GM12878 (cell line): ENCODE measurements at regions not wholly inside any gene's neighbourhood (a gene's known extent, or its start where the extent isn't known, plus 50 kb on each side); places are given as distances from the start of the nearest gene placed in this dataset.

Experiments
- ATAC-seq: fragments of 200-7000 bp; cut with Tn5 transposase; 3 replicates; pipeline ENCODE4 v1.9.1; 2020; ENCODE audit warnings: mild to moderate bottlenecking, moderate library complexity
- BruUV-seq: library from RNA; stranded (reverse); fragments of 400-500 nt; replicated peaks from 2 replicates; lab custom pipeline; 2021; lab: Mats Ljungman, UMichigan
- CTCF ChIA-PET: fragments of 300-600 bp; sonication (Branson Sonifier 250); formaldehyde crosslinking; extraction: SDS; loops from one replicate; lab custom pipeline; 2021; ENCODE audit warnings: inconsistent platforms; lab: Yijun Ruan, JAX
- POLR2A ChIA-PET: fragments of 350-600 bp; formaldehyde crosslinking; extraction: SDS; loops from one replicate; lab custom pipeline; 2021; ENCODE audit warnings: inconsistent platforms; lab: Charles Lee
- RAD21 ChIA-PET: fragments of 300-600 bp; sonication (Branson Sonifier 250); formaldehyde crosslinking; loops from one replicate; lab custom pipeline; 2023; ENCODE audit warnings: antibody characterized with exemption; ENCODE audit not compliant: unreplicated experiment; lab: Charles Lee
- SMC1A ChIA-PET: fragments of 300-600 bp; sonication (Branson Sonifier 250); formaldehyde crosslinking; loops from one replicate; lab custom pipeline; 2023; ENCODE audit not compliant: unreplicated experiment, uncharacterized antibody; lab: Charles Lee
- DNase-seq: peaks from one replicate; pipeline ENCODE4 v3.0.0-alpha.2; 2011; ENCODE audit warnings: low read depth, low spot score
- FAIRE-seq: peaks from 3 replicates; lab custom pipeline; 2011; peaks lifted over from hg19 to GRCh38; lab: Jason Lieb, UNC
- H2AFZ ChIP-seq: 2 replicates; pipeline ENCODE4 v1.6.0; 2011; ENCODE audit warnings: low read depth, low read length, control low read depth; ENCODE audit not compliant: control insufficient read depth
- H3K27ac ChIP-seq: 2 replicates; pipeline ENCODE4 v1.5.1; 2011; ENCODE audit warnings: control low read depth; ENCODE audit not compliant: control insufficient read depth, insufficient read depth
- H3K27me3 ChIP-seq, 2 experiments: replicated peaks in 1 of 2; 2 replicates each; pipeline versions ENCODE4 v1.6.0 to v1.6.1; 2011; ENCODE audit warnings: low read length in 1 of 2; ENCODE audit not compliant: control insufficient read depth in 2 of 2, insufficient read depth in 2 of 2
- H3K36me3 ChIP-seq, 2 experiments: 2 replicates each; pipeline ENCODE4 v1.5.1; 2011; ENCODE audit warnings: low read length in 1 of 2; ENCODE audit not compliant: control insufficient read depth in 2 of 2, insufficient read depth in 2 of 2
- H3K4me1 ChIP-seq: 2 replicates; pipeline ENCODE4 v1.6.1; 2011; ENCODE audit warnings: mild to moderate bottlenecking, low read length, moderate library complexity, mixed read lengths; ENCODE audit not compliant: control insufficient read depth, insufficient read depth
- H3K4me2 ChIP-seq: 2 replicates; pipeline ENCODE4 v1.6.0; 2011; ENCODE audit warnings: control low read depth; ENCODE audit not compliant: control insufficient read depth, insufficient read depth
- H3K4me3 ChIP-seq: fragments of 200-600 bp; sonication (generic); 2 replicates; pipeline ENCODE4 v1.5.1; 2016
- H3K79me2 ChIP-seq: 2 replicates; pipeline ENCODE4 v1.6.0; 2011; ENCODE audit warnings: low read length; ENCODE audit not compliant: control insufficient read depth, insufficient read depth
- H3K9ac ChIP-seq: 2 replicates; pipeline ENCODE4 v1.8.0; 2011; ENCODE audit warnings: low read length, control low read depth, mixed read lengths; ENCODE audit not compliant: control insufficient read depth, insufficient read depth
- H3K9me3 ChIP-seq: replicated peaks from 3 replicates; pipeline ENCODE4 v1.5.1; 2011; ENCODE audit warnings: mild to moderate bottlenecking, low read length; ENCODE audit not compliant: control insufficient read depth, insufficient read depth
- H4K20me1 ChIP-seq: 2 replicates; pipeline ENCODE4 v1.6.0; 2011; ENCODE audit not compliant: control insufficient read depth, insufficient read depth
- BMI1 ChIP-seq: fragments of 450-650 bp; IDR thresholded peaks from 2 replicates; pipeline ENCODE4 v1.6.1; 2016; ENCODE audit warnings: mild to moderate bottlenecking, moderate library complexity, borderline replicate concordance
- CBX5 ChIP-seq: sonication (generic); IDR thresholded peaks from 2 replicates; pipeline ENCODE4 v1.6.1; 2016; ENCODE audit warnings: low read depth, moderate library complexity, mild to moderate bottlenecking, inconsistent platforms
- EED ChIP-seq: sonication (generic); IDR thresholded peaks from 2 replicates; pipeline ENCODE4 v1.6.1; 2016; ENCODE audit warnings: antibody characterized with exemption, low read depth
- MYB ChIP-seq: fragments of 150-350 bp; IDR thresholded peaks from 2 replicates; pipeline ENCODE4 v1.6.1; 2014; ENCODE audit warnings: mild to moderate bottlenecking, low read depth, low read length, borderline replicate concordance
- NFYA ChIP-seq: IDR thresholded peaks from 2 replicates; pipeline ENCODE4 v1.6.1; 2011; ENCODE audit warnings: low read depth, mild to moderate bottlenecking, low read length, improper control_type of control experiment, borderline replicate concordance
- SIX5 ChIP-seq: IDR thresholded peaks from 2 replicates; pipeline ENCODE4 v1.6.1; 2011; ENCODE audit warnings: mild to moderate bottlenecking, low read depth, low read length, moderate library complexity; ENCODE audit not compliant: severe bottlenecking
- TCF12 ChIP-seq: IDR thresholded peaks from 2 replicates; pipeline ENCODE4 v1.6.1; 2011; ENCODE audit warnings: low read depth, mild to moderate bottlenecking, low read length
- ZSCAN29 ChIP-seq: fragments of 450-650 bp; IDR thresholded peaks from 2 replicates; pipeline ENCODE4 v1.6.1; 2017; ENCODE audit warnings: mild to moderate bottlenecking, moderate library complexity
- WGBS: methylation state at CpG from one replicate; pipeline ENCODE4 v1.1.6; 2016; ENCODE audit warnings: low lambda C conversion rate; ENCODE audit not compliant: insufficient replicate concordance, insufficient coverage; ENCODE audit errors: missing lambda C conversion rate; 5-methylcytosine and 5-hydroxymethylcytosine counted together
- in situ Hi-C: fragments of 300-500 bp; cut with MboI; formaldehyde crosslinking; loops from 9 replicates; pipeline ENCODE4 v1.14.3; 2018; ENCODE audit warnings: mixed read lengths
- intact Hi-C: fragments of 100-400 bp; cut with micrococcal nuclease; formaldehyde crosslinking; loops from one replicate; pipeline ENCODE4 v1.14.2; 2022; ENCODE audit not compliant: unreplicated experiment
- TF ChIP-seq, protein P1 (sequence below): IDR thresholded peaks from 2 replicates; pipeline ENCODE4 v1.6.1; 2011; ENCODE audit warnings: borderline replicate concordance, low read depth, mild to moderate bottlenecking, moderate library complexity, mixed read lengths, low read length; ENCODE audit not compliant: insufficient read depth; ENCODE audit errors: extremely low read length
- TF ChIP-seq, protein P2 (sequence below): fragments of 450-650 bp; IDR thresholded peaks from 2 replicates; pipeline ENCODE4 v1.6.1; 2017; ENCODE audit warnings: borderline replicate concordance

- H3K4me3 ChIP-seq: no peak overlapping the region
- 28% methylated on average over 3 of the region's 3 CpGs for WGBS
- no peaks in the 10 kb centered on the region for H4K20me1 ChIP-seq
- FAIRE-seq (no peak), ATAC-seq (no peak), DNase-seq (no peak)
- no TSS peak for BruUV-seq
- in situ Hi-C loops (no loop called here), intact Hi-C loops (no loop called here)
- ChIA-PET POLR2A (no interaction called here), RAD21 (no interaction called here), CTCF (interaction anchor here (1.4 kb wide), 1 partner anchor 52 kb away, joined by 3 read pairs; no protein-coding TSS in a partner anchor), SMC1A (no interaction called here)
- H3K9ac ChIP-seq: no peak overlapping the region
- no peaks in the 10 kb centered on the region for H3K79me2 ChIP-seq
- no peak overlapping the region for H3K27ac ChIP-seq
- no peaks in the 10 kb centered on the region for H3K9me3 ChIP-seq
- no peak overlapping the region for H3K4me2 ChIP-seq
- TF ChIP-seq BMI1 (no peak), NFYA (no peak)
- TF ChIP-seq, protein P1, sequence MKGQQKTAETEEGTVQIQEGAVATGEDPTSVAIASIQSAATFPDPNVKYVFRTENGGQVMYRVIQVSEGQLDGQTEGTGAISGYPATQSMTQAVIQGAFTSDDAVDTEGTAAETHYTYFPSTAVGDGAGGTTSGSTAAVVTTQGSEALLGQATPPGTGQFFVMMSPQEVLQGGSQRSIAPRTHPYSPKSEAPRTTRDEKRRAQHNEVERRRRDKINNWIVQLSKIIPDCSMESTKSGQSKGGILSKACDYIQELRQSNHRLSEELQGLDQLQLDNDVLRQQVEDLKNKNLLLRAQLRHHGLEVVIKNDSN: no peak
- TF ChIP-seq, protein P2, sequence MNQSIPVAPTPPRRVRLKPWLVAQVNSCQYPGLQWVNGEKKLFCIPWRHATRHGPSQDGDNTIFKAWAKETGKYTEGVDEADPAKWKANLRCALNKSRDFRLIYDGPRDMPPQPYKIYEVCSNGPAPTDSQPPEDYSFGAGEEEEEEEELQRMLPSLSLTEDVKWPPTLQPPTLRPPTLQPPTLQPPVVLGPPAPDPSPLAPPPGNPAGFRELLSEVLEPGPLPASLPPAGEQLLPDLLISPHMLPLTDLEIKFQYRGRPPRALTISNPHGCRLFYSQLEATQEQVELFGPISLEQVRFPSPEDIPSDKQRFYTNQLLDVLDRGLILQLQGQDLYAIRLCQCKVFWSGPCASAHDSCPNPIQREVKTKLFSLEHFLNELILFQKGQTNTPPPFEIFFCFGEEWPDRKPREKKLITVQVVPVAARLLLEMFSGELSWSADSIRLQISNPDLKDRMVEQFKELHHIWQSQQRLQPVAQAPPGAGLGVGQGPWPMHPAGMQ: no peak
- H3K27me3 ChIP-seq: no peaks in the 10 kb centered on the region
- H3K36me3 ChIP-seq: no peaks in the 10 kb centered on the region
- H2AFZ ChIP-seq: no peak overlapping the region
- no peaks in the 10 kb centered on the region for H3K4me1 ChIP-seq
These were observed 508.6 kb downstream of the RASEF start for GRCh38 chr9:82554381-82554780.

GRCh38 chr9:82555031-82555430 is 507.9 kb downstream of the RASEF start:
- no peak for TF ChIP-seq TCF12
- no peak for TF ChIP-seq MYB
- no peak for TF ChIP-seq EED
- TF ChIP-seq SIX5: no peak
- TF ChIP-seq ZSCAN29: no peak
- no peak for TF ChIP-seq NFYA
- no peak for TF ChIP-seq CBX5
- TF ChIP-seq, all 136 proteins: peak for 0
- CTCF ChIA-PET: interaction anchor here (1.4 kb wide), 1 partner anchor 52 kb away, joined by 3 read pairs; no protein-coding TSS in a partner anchor
- Histone ChIP-seq H3K4me1 (no peaks in the 10 kb centered on the region), H3K79me2 (no peaks in the 10 kb centered on the region), H3K27me3 (no peaks in the 10 kb centered on the region), H3K4me2 (no peak overlapping the region), H3K36me3 (no peaks in the 10 kb centered on the region), H3K9me3 (no peaks in the 10 kb centered on the region), H3K4me3 (no peak overlapping the region), H3K27ac (no peak overlapping the region), H2AFZ (no peak overlapping the region), H4K20me1 (no peaks in the 10 kb centered on the region), H3K9ac (no peak overlapping the region)
- SMC1A ChIA-PET: no interaction called here
- DNase-seq (no peak), ATAC-seq (no peak), FAIRE-seq (no peak)
- RAD21 ChIA-PET: no interaction called here
- POLR2A ChIA-PET: no interaction called here
- no TSS peak for BruUV-seq
- intact Hi-C loops (no loop called here), in situ Hi-C loops (no loop called here)
- 0% methylated on average over 1 of the region's 1 CpG for WGBS
